Fibroblast of villous mesenchyme (primary cell): ENCODE measurements at regions not wholly inside any gene's neighbourhood (a gene's known extent, or its start where the extent isn't known, plus 50 kb on each side); places are given as distances from the start of the nearest gene placed in this dataset.

Experiments used
- DNase-seq: peaks from one replicate; pipeline ENCODE4 v3.0.0-alpha.2; 2010; ENCODE audit warnings: low read depth
- H3K4me3 ChIP-seq: 2 replicates; pipeline ENCODE4 v1.5.1; 2011; ENCODE audit warnings: low read depth, mild to moderate bottlenecking, low read length
- CTCF ChIP-seq: IDR thresholded peaks from 2 replicates; pipeline ENCODE4 v1.5.1; 2012; ENCODE audit warnings: low read depth, mild to moderate bottlenecking, low read length; ENCODE audit not compliant: insufficient read depth

- no peak for TF ChIP-seq CTCF
- H3K4me3 ChIP-seq: no peak overlapping the region
- DNase-seq: no peak
Observed at GRCh38 chr20:55067158-55067825, 591.9 kb downstream of the DOK5 start.

DNA sequence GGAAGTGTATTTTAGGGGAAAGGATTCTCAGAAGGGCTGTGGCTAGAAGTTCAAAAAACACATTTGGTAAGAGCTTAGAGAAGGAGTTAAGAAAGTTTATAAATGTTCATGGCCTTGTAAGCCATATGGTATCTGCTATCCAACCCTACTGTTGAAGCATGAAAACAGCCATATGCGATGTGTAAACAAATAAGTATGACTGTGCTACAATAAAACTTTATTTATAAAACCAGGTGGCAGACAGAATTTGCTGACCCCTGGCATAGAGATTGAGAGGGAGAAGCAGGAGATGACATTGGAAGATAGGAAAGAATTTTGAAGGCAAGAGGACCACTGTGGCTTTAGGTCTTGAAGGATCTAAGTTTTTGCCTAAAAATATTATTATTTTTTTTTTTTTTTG lies 583.5 kb downstream of the DOK5 start:
- no peak overlapping the region for H3K4me3 ChIP-seq
- DNase-seq: no peak
- TF ChIP-seq CTCF: no peak

DNA sequence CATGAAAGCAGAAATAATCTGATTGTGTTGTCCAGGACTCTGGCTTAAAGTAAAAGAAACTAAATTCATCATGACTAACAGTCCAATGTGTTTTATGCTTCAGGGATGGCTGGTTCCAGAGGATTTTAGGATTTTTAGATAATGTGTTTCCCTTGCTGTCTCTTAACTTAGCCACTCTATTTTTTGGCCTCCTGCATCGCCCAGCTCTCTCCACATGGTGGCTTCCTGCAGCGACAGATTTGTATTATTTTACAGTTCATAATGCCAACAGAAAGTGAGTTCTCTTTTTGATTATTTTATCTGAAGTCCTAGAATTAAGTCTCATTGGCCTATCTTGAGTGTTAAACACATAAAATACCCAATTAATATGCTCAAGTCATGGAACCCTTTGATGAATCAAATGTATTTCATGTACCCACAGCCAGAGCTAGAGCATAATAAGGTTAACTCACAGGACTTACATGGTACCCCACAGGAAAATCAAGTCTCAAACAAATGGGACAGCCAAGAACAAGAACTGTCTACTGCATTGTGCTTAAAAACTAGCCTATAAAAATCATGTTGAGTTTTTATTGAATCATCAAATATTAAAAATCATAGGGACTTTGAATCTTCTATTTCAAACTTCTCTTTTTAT lies 582.5 kb downstream of the DOK5 start:
- DNase-seq: no peak
- no peak for TF ChIP-seq CTCF
- no peak overlapping the region for H3K4me3 ChIP-seq

DNA sequence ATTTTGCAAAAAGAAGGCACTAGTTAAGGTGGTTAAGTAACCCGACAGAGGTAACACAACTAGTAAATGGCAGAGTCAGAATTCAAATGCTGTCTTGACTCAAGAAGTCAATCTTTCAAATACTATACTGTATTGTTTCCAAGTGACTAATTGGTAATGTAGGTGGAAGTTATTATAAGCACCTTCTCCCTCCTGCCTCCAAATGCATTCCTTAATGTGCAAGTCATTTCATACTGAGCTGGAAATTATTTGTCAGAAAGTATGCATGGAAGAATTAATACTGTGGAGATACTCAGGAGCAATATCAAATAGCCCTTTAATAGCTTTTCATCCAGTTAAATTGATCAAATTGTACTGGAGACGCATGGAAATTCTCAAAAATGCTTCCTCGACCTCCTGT lies 579.1 kb downstream of the DOK5 start:
- H3K4me3 ChIP-seq: no peak overlapping the region
- no peak for DNase-seq
- TF ChIP-seq CTCF: no peak

DNA sequence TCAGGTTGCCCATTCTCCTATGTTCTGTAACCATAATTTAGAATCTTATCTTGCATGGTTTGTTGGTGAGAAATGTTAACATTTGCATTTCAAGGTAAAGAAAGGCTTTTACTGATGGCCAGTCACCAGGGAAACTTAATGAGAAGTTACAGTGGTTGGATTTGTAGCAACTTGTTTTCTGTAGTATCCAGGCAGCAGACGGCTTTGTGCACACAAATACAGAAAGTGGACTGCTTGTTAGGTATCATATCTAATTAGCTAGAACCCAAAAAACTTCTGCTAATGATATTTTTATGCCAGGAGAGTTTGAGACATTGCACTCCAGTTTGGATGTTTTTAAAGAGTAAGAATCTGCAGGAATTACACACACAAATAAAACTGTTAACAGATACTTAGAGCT lies 578.0 kb downstream of the DOK5 start:
- no peak for TF ChIP-seq CTCF
- DNase-seq: no peak
- no peak overlapping the region for H3K4me3 ChIP-seq

- DNase-seq: no peak
- no peak overlapping the region for H3K4me3 ChIP-seq
- TF ChIP-seq CTCF: no peak
Observed at GRCh38 chr20:55052459-55052858, 577.1 kb downstream of the DOK5 start.

GRCh38 chr20:55038684-55039083 lies 563.3 kb downstream of the DOK5 start:
- DNase-seq: no peak
- no peak for TF ChIP-seq CTCF
- no peak overlapping the region for H3K4me3 ChIP-seq
